HG03378 (cell line): ENCODE measurements at regions not wholly inside any gene's neighbourhood (a gene's known extent, or its start where the extent isn't known, plus 50 kb on each side); places are given as distances from the start of the nearest gene placed in this dataset.

Experiments
- ATAC-seq: cut with Tn5 transposase; IDR thresholded peaks from one replicate; pipeline ENCODE4 v1.9.1; 2021; ENCODE audit warnings: mild to moderate bottlenecking, moderate library complexity; ENCODE audit not compliant: unreplicated experiment

GRCh38 chr9:82295181-82295580 is 306.6 kb downstream of the SPATA31D1 start:
- ATAC-seq: no peak

GRCh38 chr9:82299870-82300269 is 311.3 kb downstream of the SPATA31D1 start:
- no peak for ATAC-seq

GRCh38 chr9:82302968-82303655 is 314.5 kb downstream of the SPATA31D1 start:
- no peak for ATAC-seq

DNA sequence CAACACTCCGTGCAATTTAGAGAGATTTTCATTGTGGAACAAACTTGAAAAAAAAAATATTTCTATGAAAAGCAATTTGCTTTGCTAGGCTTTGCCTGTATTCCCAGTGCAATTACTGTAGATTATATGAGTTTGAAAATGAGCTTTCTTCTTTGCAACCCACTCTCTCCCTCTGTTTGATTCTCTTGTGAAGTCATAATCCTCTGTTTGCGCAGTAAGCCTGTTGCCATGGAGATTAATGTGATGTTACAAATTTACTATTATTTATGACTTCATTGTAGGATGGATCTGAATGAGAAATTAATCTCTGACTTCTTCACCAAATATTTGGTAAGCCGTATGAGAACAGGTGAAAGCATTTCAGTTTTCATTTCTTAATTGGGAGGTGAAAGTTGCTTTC is 320.3 kb downstream of the SPATA31D1 start:
- ATAC-seq: no peak

GRCh38 chr9:82313697-82314096 is 325.1 kb downstream of the SPATA31D1 start:
- no peak for ATAC-seq

GRCh38 chr9:82320566-82320965 is 332.0 kb downstream of the SPATA31D1 start:
- ATAC-seq: no peak

DNA sequence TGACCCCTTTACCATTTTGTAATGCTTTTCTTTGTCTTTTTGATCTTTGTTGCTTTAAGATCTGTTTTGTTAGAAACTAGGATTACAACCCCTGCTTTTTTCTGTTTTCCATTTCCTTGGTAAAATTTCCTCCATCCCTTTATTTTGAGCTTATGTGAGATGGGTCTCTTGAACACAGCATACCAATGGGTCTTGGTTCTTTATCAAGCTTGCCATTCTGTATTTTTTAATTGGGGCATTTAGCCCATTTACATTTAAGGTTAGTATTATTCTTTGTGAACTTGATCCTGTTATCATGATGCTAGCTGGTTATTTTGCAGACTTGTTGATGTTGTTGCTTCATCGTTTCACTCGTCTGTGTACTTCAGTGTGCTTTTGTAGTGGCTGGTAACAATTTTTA is 337.3 kb downstream of the SPATA31D1 start:
- no peak for ATAC-seq

DNA sequence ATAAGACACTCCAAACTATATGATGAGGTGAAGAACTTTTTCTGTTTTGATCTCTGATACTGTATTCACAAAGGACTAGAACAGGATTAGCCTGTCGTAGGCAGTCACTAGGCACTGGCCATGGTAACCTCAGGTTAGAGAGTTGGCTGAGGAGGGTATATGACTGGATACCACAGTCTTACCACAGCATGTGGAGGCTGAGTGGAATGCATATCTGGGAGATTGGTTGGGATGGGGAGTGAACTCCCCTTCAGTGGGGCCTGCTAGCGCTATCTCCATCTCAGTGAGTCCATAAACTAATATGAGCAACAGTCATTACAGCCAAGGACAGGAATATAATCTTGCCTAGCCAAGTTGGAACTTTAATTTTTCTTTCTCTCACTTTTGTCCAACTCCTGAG is 339.1 kb downstream of the SPATA31D1 start:
- no peak for ATAC-seq

DNA sequence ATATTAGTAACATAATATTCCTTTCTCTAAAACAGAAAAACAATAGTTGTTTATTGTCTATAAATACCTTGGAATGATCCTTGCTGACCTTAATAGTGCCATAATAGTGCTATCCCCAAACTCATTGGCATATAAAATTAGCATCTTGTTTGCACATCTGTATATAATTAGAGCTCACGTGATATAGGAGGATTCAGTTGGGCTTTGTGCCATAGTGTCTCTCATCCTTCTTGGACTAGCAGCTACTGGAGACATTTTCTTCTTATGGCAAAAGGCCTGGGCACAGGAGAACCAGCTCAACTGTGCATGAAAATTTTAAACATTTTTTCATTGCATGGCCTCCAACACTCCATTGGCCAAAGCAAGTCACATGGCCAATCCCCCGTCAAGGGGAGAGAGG is 342.5 kb downstream of the SPATA31D1 start:
- ATAC-seq: no peak

- no peak for ATAC-seq
Measured at GRCh38 chr9:82332018-82332773, 343.6 kb downstream of the SPATA31D1 start.

DNA sequence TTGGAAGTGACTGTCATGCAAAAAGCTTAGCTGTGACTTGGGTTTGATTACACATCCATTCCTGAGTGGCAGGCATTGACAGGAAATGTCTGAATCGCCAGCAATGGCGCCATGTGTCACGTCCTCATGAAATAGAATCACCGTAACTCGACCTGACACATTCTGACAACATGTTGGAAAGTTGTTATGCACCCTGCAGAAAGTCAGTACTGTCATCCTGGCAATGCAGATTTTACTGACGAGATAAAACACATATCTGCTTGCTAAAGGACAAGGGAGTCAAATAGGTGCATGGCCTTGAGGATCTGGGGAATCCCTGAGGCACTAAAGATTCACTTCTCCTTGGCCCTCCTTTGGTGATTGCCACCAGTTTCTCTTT is 344.2 kb downstream of the SPATA31D1 start:
- no peak for ATAC-seq

- no peak for ATAC-seq
Measured at GRCh38 chr9:82333671-82334070, 345.1 kb downstream of the SPATA31D1 start.

- ATAC-seq: no peak
Measured at GRCh38 chr9:82334286-82334685, 345.7 kb downstream of the SPATA31D1 start.

DNA sequence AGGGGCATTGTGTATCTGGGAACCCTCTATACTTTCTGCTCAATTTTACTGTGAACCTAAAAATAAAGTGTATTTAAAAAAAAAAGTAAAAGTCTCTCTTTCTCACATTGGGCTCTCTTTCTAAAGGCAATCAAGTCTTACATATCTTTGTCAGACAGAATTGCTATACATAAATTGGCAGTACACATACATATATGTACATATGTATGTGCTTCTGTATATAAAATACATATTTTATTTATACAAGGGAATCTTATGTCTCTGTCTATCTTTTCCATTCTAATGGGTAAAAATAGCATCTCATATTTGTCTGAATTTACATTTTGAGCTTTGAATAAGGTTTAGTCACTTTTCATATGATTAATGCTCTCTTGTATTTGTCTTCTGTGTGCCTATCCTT is 348.8 kb downstream of the SPATA31D1 start:
- no peak for ATAC-seq

DNA sequence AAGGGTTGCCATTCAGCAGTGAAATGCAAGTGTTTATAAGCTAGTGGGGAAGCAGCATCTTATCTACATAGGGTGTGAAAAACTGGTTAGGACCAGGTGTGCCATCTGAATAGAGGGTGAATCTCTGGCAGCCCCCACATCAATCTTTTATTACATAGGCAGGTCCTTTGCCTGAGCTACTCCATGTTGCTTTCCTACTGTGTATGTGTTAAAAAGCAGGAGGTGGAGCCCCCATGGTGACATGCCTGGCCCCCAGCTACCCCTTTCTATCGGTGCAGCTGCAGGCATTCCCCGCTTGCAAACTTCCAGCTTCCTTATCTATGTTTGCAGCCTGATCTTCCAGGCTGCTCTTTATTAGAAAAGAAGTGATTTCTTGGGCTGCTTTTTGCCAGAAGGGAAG is 353.5 kb downstream of the SPATA31D1 start:
- ATAC-seq: no peak

DNA sequence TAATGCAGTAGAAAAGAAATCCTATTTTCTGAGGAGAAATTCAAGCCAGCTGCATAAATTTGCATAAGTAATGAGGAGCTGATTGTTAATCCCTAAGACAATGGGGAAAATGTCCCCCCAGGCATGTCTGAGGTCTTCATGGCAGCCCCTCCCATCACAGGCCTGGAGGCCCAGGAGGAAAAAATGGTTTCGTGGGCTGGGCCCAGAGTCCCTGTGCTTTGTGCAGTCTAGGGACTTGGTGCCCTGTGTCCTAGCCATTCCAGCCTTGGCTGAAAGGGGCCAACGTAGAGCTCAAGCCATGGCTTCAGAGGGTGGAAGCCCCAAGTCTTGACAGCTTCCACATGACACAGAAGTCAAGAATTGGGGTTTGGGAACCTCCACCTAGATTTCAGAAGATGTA is 357.5 kb downstream of the SPATA31D1 start:
- no peak for ATAC-seq

DNA sequence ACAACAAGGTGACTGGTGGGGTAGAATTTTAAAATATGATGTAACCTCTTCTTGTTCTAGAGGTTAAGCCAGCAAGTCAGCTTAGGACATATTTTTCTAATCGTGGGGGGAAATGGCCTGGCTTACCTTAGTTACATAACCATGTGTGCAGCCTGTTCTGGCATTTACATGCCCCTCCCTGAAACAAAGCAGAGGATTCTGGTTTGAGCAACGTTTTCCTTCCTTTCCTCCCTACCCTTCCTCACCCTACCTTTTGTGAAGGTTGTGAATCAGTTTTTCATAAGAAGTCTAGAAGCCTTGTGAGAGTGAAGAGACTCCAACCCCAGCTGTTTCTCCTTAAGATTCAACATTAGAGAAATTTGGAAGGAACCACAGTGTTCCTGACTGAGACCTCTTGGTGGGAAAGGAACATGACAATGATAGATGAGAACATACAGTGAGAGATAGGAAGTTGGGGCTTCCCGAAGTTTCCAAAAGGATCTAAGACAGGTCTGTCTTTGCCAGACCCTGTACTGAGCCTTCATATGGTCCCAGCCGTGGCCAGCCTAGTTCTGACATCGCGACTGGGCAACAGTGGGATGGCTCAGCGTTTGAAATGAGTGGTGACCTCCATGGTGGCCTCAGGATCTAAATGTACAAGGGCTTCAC is 365.2 kb downstream of the SPATA31D1 start:
- no peak for ATAC-seq

DNA sequence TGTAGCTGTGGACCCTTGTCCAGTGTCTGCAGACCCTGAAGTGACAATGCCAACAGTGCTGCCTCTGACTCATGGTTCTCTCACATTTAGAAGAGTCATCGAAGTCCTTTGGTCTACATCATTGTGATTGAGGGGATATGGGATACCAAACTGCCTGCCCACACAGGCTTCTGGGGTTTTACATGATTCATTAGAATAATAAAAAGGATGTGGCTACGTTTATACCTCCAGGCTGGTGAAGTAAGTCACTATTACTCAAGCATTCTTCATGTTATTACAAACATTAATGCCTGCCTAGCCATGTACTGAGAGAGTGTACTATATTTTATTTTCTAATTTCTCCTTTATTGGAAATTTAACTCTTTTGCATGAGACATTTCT is 365.7 kb downstream of the SPATA31D1 start:
- ATAC-seq: no peak

DNA sequence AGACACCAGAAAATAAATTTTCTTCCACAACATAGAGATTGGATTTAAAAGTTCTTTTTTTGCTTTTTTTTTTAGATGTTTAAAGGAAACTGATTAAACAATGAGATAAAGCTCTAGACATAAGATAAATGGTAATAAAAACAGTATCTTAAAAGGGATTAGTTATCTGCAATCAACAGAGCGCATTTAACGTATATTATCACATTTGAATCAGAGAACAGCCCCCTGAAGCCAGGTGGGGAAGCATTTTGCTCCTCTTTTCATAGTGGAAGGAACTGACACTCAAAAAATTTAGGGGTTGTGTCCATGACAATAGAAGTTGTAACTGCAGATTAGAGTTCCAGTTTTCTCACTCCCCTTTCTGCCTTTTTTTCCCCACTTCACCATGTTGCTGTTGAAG is 367.6 kb downstream of the SPATA31D1 start:
- no peak for ATAC-seq

DNA sequence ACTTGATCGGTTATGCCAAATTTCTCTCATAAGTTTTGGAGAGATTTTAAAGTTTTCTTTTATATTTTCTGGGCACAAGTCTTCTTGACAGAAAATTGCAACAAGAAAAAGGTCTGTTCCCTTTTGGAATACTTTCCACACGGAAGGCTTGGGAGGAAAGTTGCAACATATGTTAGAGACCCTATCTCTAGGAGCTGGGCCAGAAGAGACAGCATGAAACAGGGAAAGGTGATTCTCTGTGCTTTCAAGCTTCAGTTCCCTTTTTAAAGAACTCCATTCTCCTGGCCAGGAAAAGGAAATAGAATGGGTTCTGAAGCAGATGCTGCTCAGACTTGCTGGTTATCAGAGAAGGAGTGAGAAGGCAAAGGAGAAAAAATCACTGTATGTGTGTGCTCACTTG is 368.3 kb downstream of the SPATA31D1 start:
- no peak for ATAC-seq

DNA sequence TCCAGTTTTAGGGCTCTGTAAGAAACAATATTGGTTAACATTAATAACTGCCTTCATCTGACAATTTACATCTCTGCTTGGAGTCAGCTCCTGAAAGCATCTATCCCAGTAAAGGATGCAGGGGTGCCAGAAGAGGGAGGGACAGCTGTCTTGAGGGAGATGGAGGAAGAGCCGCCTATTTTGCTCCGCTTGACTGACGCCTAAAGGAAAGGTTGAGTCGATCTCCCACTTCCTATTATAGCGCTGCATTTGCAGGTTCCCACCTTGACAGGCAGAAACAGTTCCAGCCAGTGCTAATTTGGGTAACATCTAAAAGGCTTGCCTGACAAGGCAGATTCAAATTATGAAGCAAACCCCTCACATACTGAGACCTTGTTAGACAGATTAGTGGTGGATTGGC is 374.6 kb downstream of the SPATA31D1 start:
- no peak for ATAC-seq

DNA sequence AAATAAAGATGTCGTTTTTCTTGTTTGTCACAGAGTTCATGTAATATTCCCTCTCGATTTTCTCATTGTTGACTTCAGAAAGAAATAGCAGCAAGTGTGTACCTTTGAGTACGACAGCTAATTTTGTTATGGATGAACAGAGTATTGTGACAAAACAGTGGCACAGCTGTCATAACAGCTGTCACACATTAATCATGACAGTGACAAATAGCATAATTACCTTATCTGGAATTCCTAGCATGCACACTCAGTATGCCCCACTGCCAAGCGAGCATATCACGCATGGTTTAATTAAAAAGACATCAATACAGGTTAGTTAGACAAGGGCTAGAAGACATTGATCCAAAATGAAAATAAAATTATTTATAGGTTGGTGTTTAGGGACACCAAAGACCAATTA is 375.1 kb downstream of the SPATA31D1 start:
- no peak for ATAC-seq
